PFSK-1 (cell line): ENCODE measurements at regions not wholly inside any gene's neighbourhood (a gene's known extent, or its start where the extent isn't known, plus 50 kb on each side); places are given as distances from the start of the nearest gene placed in this dataset.

ENCODE experiments used
- POLR2AphosphoS5 ChIP-seq: IDR thresholded peaks from 2 replicates; pipeline ENCODE4 v1.6.1; 2012; ENCODE audit warnings: low read depth, mild to moderate bottlenecking, control low read depth, low read length, moderate library complexity
- TAF1 ChIP-seq: IDR thresholded peaks from 2 replicates; pipeline ENCODE4 v1.6.1; 2012; ENCODE audit warnings: low read length, control low read depth, borderline replicate concordance; ENCODE audit not compliant: insufficient read depth

- no peak for TF ChIP-seq POLR2AphosphoS5
- TF ChIP-seq TAF1 = no peak
Measured at GRCh38 chr1:219757890-219758289, 145.0 kb upstream of the ZC3H11B start.
